ENCODE measurements at regions not wholly inside any gene's neighbourhood (a gene's known extent, or its start where the extent isn't known, plus 50 kb on each side); places are given as distances from the start of the nearest gene placed in this dataset.
"Not testable (repeated sequence)": the region's sequence is repeated elsewhere in the genome, so short reads cannot be mapped to it uniquely, and the experiment has no call there.

DNA sequence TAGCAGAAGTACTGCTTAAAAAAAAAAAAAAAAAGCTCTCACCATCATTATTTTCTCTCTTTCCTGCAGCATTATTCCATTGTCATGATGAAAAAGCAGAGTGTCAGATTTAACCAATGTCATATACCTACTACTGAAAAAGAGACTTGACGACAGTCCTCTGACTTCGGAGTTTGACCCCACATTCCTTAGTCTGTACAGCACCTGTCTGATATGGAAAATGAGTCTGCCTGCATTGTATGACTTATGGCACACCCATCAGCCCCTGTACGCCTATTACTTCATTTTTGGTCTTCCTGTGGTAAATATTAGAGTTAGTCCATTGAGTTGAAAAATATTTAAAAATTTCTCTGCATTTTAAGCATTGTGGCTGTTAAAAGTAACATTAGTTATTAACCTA, 54.5 kb upstream of the NOX4 start:
- no peak for FAIRE-seq

DNA sequence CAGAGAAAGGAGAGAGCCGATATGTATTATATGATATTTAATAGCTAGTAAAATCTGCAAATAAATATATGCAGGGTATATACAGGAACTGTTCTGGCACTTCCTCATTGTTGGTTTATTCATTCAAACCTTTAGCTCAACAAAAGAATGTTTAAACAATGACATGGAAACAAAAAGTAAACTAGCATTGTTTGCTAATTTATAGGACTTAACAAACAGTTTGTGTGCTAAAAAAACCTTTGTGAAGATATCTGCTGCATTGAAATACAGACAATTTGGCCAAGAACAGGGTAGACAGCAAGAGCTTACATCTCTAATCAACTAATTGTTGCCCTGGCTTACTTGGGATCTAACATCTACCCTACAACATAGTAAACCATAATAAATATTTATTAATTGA, 64.6 kb upstream of the NOX4 start:
- not testable (repeated sequence) for FAIRE-seq

DNA sequence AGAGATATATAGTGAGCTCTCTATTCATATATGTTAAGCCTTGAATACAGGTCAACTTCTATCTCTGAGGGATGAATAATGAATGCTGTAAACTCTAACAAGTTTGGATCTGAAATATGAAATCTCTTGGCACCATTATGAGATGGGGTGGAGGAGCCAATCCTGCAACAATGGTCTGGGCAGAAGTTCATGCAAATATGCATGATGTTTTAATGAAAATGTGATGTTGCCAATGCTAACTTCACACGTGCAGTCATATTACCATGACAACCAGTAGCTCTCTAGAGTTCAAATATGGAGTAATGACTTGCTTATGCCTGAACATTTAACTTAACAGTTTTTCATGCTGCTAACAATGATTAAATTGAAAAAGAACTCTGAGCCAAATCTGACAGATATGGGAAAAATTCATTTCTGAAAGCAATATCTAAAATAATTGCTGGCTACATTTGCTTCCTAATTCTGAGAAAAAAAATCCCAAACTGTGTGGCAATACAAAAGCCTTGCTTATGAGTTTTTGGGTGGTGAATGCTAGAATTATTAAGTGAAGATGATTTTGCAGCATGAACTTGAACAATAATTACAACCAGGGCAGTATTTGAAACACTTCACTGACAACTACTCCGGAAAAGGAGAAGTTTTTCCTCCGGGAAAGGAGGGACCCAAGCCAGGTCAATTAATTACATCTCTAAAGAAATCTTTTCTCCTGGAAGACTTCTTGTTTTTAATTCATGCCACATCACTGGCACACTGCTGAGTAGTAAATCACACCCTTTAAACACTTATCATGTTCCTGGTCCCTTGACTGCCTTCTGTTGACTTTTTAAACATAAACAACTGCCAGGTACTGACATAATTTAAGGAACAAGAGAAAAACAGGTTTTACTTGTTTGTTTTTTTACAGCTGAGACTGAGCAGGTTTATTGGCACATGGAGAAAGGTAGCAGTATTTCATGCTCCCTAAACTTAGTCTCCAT, 65.8 kb upstream of the NOX4 start:
- not testable (repeated sequence) for FAIRE-seq

DNA sequence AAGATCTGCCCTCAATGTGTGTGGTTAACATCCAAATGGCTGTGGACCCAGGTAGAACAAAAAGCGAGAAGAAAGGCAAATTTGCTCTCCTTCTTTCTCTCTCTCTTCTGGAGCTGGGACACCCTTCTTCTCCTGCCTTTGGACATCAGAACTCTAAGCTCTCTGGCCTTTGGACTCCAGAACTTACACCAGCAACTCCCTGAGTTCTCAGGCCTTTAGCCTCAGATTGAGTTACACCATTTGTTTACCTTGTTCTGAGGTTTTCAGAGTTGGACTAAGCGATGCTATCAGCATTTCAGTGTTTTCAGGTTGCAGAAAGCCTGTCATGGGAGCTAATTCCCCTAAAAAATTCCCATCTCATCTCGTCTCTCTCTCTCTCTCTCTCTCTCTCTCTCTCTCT, 69.4 kb upstream of the NOX4 start:
- FAIRE-seq, result not testable (repeated sequence)

DNA sequence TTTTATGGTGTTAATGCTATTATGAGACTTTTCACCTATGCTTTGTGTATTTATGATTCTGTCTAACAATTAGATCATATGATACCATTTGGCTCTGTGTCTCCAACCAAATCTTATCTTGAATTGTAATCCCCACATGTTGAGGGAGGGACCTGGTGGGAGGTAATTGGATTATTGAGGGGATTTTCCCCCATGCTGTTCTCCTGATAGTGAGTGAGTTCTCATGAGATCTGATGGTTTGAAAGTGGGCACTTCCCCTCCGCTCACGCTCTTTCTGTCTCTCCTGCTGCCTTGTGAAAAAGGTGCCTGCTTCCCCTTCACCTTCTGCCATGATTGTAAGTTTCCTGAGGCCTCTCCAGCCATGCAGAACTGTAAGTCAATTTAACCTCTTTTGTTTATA, 71.6 kb upstream of the NOX4 start:
- not testable (repeated sequence) for FAIRE-seq

DNA sequence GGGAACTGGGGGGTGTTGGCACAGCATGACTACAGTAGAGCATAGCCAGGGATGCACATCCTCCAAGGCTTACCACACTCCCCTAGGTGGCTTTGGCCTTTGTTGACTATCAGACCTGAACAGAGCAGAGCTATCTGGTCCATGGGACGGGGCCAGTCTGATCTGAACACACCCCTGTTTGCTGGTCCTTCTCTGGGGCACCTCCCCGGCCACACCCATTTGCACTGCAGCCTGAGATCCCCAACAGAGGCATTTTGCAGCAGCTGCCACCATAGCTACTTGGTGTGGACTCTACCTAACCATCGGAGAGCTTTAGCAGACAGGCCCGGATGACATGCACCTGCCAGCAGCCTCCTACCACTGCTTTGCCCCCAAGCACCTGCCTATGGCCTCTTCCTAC, 75.8 kb upstream of the NOX4 start:
- no peak for FAIRE-seq

DNA sequence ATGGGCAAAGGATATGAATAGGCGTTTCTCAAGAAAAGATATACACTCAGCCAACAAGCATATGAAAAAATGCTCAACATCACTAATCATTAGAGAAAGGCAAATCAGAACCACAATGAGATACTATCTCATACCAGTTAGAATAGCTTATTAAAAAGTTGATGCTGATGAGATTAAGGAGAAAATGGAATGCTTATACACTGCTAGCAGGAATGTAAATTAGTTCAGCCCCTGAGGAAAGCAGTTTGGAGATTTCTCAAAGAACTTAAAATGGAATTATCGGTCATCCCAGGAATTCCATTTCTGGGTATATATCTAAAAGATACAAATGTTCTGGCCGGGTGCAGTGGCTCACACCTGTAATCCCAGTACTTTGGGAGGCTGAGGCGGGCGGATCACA, 78.2 kb upstream of the NOX4 start:
- not testable (repeated sequence) for FAIRE-seq

DNA sequence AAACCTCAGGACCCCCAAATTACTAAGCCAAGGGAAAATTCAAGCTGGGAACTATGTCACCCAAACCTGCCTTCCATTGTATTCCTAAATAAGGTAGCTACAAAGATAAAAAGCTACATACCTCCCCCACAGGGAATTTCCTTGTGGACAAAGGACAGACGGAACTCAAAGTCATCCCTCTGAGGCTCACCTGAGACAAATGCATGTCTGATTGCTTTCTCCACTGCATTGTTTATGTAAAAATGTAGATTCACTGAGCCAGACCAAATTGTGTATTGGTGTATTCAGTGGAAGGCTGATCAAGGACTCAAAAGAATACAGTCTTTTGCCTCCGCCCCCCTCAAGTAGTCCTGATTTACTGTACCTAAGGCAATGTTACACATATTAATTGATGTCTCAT, 80.5 kb upstream of the NOX4 start:
- not testable (repeated sequence) for FAIRE-seq

DNA sequence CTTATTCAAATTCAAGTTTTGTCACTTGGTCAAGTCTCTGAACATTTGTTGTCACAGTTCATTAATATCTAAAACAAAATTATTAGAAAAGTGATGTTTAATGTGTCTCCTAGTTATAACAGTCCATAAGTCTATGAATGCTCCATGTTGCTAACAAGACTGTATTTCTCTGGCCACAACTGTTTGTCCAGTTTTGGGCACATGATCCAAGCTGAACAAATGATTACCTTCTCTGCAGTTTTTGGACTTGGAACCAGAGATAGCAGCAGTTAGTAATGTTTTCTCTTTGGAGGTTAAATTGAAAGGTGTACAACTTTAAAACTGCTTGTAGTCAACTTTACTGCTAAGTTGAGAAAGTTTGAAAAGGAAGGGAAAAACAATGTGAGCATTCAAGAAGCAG, 84.7 kb upstream of the NOX4 start:
- FAIRE-seq, result not testable (repeated sequence)

DNA sequence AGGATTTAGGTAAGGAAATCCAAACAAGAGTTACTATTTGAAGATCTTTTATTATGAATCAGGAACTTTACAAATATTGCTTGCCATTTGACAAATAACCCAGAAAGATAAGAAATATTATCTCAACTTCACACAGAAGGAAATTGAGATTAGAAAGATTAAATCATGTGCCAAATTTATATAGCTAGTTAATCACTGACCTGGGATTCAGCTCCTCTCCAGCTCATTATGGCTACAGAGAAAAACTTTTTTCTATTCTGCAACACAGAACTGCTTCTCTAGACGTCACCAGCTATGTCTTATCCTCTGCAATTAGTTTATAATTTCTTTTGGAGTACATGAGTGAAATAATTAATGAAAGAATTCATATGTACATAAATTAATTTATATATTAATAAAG, 86.3 kb upstream of the NOX4 start:
- not testable (repeated sequence) for FAIRE-seq

DNA sequence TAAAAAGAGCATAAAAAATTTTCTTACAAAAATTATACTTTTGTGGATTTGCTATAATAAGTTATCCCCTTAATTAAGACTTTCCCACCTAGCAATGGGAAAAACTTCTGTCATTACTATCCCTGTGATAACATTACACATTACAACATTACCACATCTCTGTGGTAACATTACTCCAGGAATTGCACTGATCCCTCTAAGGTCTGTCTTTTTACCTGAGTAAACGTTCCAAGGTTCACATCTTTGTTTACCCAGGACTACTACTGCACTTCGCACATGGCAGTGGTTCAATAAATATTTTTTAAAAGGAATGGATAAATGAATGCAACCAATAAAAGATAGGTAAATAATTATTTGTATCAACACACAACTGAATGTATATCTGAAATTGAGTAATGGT, 92.4 kb upstream of the NOX4 start:
- no peak for FAIRE-seq

DNA sequence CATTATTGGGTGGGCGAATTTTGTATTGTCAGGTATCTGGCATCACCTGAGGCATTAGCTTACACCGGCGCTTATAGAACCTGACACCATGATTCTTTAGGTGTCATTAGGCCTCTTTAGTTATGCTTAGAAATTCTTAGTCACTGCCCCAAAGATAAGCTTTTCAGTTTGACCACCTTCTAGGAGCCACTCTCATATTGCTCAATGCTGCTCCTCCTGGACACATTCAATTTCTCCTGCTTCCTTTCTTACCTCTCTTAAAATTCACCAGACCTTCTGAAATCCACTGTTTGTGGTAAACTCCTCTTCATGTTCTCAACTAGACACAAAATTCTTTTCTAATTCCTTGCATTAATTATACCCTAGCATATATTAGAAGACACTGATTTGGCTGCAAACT, 93.9 kb upstream of the NOX4 start:
- not testable (repeated sequence) for FAIRE-seq

DNA sequence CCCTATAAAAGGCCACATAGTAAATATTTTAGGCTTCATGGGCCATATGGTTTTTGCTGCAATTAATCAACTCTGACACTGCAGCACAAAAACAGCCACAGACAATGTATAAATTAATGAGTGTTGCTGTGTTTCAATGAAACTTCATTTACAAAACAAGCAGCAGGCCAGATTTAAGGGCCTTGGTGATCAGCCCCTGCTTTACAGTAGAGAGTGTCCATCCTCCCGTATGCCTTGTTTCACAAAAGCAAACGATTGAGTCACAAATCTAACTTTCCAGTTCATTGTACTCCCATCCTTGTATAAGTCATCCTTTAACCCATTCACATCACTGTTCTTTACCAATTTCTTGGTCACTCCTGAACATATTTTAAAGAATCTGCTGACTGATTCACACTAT, 94.3 kb upstream of the NOX4 start:
- not testable (repeated sequence) for FAIRE-seq

DNA sequence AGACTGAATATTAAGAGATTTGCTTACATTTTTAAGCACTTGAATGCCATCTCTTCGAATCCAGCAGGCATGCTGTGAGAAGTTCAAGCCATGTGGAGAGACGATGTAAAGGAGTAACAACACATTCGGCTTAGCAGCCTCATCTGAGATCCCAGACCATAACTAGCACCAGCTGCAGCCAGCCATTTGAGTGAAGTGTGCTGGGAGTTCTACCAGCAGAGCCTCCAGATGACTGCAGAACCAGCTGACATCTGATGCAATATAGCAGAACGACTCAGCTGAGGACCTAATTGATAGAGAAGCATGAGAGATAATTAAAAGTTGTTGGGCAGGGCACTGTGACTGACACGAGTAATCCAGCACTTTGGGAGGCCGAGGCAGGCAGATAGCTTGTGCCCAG, 98.2 kb upstream of the NOX4 start:
- not testable (repeated sequence) for FAIRE-seq

DNA sequence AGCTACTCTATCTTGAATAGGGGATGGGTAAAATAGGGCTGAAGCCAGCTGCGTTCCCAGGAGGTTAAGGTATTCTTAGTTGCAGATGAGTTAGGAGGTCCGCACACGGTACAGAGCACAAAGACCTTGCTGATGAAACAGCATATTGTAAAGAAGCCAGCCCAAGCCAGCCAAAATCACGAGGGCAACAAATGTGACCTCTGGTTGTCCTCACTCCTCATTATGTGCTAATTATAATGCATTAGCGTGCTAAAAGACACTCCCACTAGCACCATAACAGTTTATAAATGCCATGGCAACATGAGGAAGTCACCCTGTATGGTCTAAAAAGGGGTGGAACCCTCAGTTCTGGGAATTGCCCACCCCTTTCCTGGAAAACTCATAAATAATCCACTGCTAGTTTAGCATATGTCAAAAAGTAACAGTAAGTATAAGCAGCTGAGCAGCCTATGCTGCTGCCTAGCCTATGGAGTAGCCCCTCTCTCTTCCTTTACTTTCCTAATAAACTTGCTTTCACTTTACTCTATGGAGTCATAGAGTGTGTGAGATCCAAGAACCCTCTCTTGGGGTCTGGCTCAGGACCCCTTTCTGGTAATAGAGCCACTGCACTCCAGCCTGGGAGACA, 98.9 kb upstream of the NOX4 start:
- FAIRE-seq, result not testable (repeated sequence)

DNA sequence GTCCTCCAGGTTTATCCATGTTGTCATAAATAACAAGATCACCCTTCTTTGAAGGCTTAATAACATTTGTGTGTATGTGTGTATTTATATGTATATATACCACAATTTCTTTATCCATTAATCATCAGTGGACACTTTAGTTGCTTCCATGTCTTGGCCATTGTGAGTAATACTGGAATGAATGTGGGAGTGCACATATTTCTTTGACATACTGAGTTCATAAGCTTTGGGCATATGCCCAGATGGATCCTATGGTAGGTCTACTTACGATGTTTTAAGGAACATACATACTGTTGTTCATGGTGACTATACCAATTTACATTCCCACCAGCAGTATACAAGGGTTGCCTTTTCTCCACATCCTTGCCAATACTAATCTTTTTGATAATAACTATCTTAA, 108.8 kb upstream of the TRIM77 start:
- not testable (repeated sequence) for FAIRE-seq

DNA sequence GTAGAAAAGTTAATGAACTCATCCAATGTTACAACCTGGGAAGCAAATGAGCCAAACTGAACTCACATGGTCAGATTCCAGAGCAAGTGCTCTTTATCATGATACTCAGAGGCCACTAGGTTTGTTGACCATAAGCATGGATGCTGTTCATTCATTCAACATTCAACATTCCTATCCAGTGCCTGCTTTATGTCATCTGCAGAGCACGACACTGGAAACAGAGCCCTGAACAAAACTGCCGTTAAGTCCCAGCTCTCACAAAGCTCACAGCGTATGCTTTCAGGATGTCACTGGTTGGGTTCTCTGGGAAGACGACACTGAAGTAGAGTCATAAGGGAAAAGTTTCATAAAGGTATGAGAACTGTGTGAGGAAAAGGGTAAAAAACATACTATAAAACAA, 105.8 kb upstream of the TRIM77 start:
- FAIRE-seq, result no peak

DNA sequence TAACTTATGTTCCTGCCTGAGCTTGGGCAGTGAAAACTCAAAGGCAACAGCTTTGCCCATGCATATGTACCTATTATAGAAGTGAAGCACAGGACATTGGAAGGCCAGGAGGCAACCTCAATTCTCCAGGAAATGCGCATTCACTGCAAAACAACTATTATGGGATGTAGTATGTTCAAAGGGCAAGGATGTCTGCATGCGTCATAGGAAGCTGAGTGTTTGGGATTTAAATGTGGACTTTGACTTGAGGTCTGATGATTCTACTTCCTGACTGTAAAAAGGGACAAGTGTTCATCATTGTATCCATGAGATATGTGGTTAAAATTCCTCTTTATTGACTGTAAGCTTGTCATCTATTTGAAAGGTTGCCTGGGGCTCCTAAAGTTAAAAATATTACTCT, 103.3 kb upstream of the TRIM77 start:
- not testable (repeated sequence) for FAIRE-seq

DNA sequence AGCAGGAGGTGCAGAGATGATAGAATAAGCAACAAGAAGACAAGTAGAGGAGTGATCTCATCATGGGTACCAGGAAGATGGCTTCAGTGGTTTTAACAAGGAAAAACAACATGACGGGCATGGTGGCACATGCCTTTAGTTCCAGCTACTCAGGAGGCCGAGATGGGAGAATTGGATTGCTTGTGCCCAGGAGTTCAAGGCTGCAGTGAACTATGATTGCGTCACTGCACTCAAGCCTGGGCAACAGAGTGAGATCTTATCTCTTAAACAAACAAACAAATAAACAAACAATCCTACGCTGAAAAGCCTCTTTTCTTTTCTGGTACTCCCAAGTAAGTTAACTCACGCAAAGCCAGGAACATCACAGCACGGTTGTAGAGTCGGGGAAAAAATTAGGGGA, 102.6 kb upstream of the TRIM77 start:
- FAIRE-seq, result not testable (repeated sequence)

DNA sequence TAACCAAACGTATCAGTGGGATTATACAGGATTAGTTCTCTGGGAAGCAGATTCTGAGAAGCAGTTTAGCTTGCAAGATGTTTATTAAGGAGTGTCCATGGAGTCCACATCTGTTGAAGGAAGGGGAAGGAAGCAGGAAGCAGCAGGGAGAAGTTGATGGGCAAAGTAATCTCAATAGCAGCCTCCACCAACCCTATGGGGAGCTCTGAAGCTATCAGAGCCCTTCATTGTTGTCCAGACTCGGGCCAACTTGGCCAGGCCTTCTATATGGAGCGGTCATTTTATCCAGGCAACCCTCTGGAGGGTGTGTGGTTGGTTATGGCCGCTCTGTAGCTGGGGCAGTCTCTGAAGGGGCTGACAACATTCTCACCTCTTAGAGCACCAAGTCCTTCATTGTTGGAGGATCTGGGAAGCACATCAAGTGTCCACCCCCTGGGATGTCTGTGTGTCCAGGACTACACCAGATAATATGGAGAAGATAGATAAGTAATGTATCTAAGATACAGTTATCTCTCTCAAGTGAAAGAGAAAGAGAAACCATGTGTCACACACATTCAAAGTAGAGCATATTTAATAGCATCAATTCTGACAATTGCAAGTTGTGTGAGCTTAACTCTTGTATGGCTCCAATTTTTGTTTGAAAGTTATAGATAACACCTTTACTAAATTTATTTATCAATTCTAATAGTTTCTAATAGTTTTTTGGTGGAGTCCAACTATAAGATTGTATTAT, 101.7 kb upstream of the TRIM77 start:
- FAIRE-seq, result no peak

DNA sequence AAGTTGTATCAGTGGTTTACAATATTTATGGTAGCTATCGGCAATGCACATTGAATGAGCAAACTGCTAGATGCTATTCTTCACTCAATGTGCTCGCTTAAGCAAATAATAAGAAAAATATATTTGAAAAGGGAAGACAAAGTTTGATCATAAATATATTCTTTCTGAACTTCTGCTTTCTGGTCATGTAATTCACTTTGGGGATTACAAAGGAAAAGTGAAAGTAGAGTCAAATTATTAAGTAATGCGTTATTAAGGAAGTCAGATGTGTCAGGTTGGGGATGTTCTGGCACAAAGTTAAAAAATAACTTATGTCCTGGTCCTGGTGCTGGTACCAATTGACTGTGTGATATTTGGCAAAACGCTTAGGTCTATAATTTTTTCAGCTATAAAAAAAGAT, 98.0 kb upstream of the TRIM77 start:
- no peak for FAIRE-seq

DNA sequence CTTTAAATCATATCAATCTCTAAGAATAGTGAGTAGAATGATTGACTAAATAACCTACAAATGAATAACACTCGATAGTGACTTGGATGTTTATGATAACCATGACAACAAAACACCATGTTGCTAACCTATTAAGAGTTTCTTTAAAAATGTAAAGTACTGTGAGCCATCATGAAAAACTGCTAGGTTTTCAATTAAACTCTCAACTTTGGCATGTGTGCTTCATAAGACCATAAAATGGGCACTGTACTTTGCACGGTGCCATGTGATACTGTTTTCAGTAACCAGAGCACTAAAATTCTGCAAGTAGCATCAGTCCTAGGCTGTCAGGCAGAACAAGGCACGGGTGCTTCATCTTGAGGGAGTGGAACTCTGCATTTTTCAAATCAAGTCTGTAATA, 96.2 kb upstream of the TRIM77 start:
- no peak for FAIRE-seq

DNA sequence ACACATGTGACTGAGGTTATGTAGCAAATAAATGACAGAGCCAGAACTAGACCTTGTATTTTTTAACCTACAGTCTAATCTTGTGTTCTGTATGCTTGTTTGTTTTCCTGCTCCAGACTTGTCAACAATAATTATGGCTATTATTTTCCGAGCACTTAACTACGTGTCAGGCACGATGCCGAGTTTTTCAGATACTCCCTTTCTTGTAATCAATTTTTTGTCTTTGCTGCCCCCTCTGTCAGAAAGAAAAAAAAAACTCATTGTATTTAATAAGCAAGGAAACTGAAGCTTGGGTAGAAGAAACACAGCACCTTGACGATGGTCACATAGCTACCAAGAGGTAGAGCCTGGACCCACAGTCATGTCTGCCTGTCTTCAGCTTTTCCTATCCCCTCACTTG, 95.7 kb upstream of the TRIM77 start:
- FAIRE-seq, result not testable (repeated sequence)

DNA sequence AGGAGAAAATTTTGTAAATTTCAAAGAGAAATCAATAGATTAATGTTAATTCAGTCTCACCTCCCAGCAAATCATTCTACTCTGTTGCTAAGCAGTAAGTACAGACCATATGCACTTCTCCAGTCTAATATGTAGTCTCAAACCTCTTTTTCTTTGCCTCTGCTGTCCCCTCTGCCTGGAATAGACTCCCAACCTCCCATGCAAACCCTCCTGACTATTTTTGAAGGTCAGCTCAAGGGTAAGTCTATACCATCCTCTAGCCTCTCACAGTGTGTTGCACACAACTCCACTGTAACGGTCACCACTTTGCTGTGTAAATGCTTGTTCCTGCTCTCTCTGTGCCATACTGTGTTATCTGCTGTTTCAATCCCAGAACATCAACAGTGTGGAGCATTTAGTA, 94.5 kb upstream of the TRIM77 start:
- not testable (repeated sequence) for FAIRE-seq
